H1 (cell line): ENCODE measurements at regions not wholly inside any gene's neighbourhood (a gene's known extent, or its start where the extent isn't known, plus 50 kb on each side); places are given as distances from the start of the nearest gene placed in this dataset.

Experiments used
- FOSL1 ChIP-seq: IDR thresholded peaks from 2 replicates; pipeline ENCODE4 v1.6.1; 2011; ENCODE audit warnings: mild to moderate bottlenecking, low read depth, low read length, moderate library complexity; ENCODE audit not compliant: insufficient read depth

GRCh38 chr11:15544353-15544752, 429.6 kb downstream of the INSC start (continued):
- TF ChIP-seq FOSL1, result no peak
